NCI-H748 (cell line): ENCODE measurements at regions not wholly inside any gene's neighbourhood (a gene's known extent, or its start where the extent isn't known, plus 50 kb on each side); places are given as distances from the start of the nearest gene placed in this dataset.
"Not testable (repeated sequence)": the region's sequence is repeated elsewhere in the genome, so short reads cannot be mapped to it uniquely, and the experiment has no call there.

Source experiments
- DNase-seq: peaks from one replicate; lab custom pipeline; 2025; ENCODE audit not compliant: unreplicated experiment; lab: John Stamatoyannopoulos, UW

GRCh38 chr1:78247079-78247478, 201.3 kb downstream of the GIPC2 start:
- DNase-seq, result no peak

- DNase-seq, result no peak
These were observed 204.4 kb downstream of the GIPC2 start for GRCh38 chr1:78250201-78250600.

- DNase-seq, result no peak
These were observed 208.8 kb downstream of the GIPC2 start for GRCh38 chr1:78254517-78254916.

- DNase-seq, result no peak
These were observed 209.6 kb downstream of the GIPC2 start for GRCh38 chr1:78255383-78255782.

- DNase-seq, result no peak
These were observed 210.1 kb downstream of the GIPC2 start for GRCh38 chr1:78255846-78256245.

GRCh38 chr1:78263459-78263858, 217.7 kb downstream of the GIPC2 start:
- no peak for DNase-seq

- no peak for DNase-seq
These were observed 218.2 kb downstream of the GIPC2 start for GRCh38 chr1:78263946-78264345.

GRCh38 chr1:78267513-78268218, 221.9 kb downstream of the GIPC2 start:
- no peak for DNase-seq

GRCh38 chr1:78269591-78269990, 221.2 kb upstream of the PTGFR start:
- no peak for DNase-seq

GRCh38 chr1:78271423-78271822, 219.4 kb upstream of the PTGFR start:
- DNase-seq, result not testable (repeated sequence)

GRCh38 chr1:78274814-78275213, 216.0 kb upstream of the PTGFR start:
- DNase-seq, result no peak

- no peak for DNase-seq
These were observed 215.3 kb upstream of the PTGFR start for GRCh38 chr1:78275456-78275855.

- no peak for DNase-seq
These were observed 214.7 kb upstream of the PTGFR start for GRCh38 chr1:78275906-78276685.

GRCh38 chr1:78277253-78277652, 213.5 kb upstream of the PTGFR start:
- DNase-seq, result no peak

GRCh38 chr1:78279051-78279450, 211.7 kb upstream of the PTGFR start:
- no peak for DNase-seq

GRCh38 chr1:78280626-78281025, 210.1 kb upstream of the PTGFR start:
- DNase-seq, result no peak

GRCh38 chr1:78281580-78281979, 209.2 kb upstream of the PTGFR start:
- DNase-seq, result no peak

GRCh38 chr1:78283691-78284090, 207.1 kb upstream of the PTGFR start:
- no peak for DNase-seq

- no peak for DNase-seq
These were observed 206.4 kb upstream of the PTGFR start for GRCh38 chr1:78284354-78284753.

GRCh38 chr1:78286686-78287085, 204.1 kb upstream of the PTGFR start:
- DNase-seq, result no peak

GRCh38 chr1:78289603-78290002, 201.2 kb upstream of the PTGFR start:
- DNase-seq, result no peak

- DNase-seq, result no peak
These were observed 199.4 kb upstream of the PTGFR start for GRCh38 chr1:78291418-78291817.

- DNase-seq, result no peak
These were observed 198.9 kb upstream of the PTGFR start for GRCh38 chr1:78291872-78292271.
